ENCODE measurements at regions not wholly inside any gene's neighbourhood (a gene's known extent, or its start where the extent isn't known, plus 50 kb on each side); places are given as distances from the start of the nearest gene placed in this dataset.

DNA sequence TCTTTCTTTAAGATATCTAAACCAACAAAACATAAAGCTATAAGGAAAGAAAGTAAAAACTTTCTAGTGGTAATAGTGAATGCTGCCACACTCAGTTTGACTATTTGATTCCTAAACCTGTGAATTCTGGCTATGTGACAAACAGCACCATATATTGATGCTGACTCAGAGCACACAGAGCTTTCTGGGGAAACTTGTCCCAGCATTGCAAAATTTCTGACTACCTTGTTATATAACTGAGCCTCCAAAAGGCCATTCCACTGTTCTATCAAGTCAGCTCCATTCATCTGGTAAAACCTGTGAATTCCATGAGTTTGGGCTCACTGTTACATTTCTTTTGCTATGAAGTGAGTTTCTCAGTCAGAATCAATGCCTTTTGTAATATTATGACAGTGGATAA is 1229.7 kb downstream of the PCDH18 start:
- Histone ChIP-seq H3K4me3 (ENCODE audit: low read depth, low read length) (no peak overlapping the region), H3K9me3 (ENCODE audit: control insufficient read depth, insufficient read depth, low read length) (no peaks in the 10 kb centered on the region), H3K27ac (ENCODE audit: low read depth, low read length) (no peak overlapping the region), H3K27me3 (ENCODE audit: control insufficient read depth, insufficient read depth, low read length) (no peaks in the 10 kb centered on the region)
- DNase-seq (ENCODE audit: low read depth, low spot score) = no peak
- ChIA-PET POLR2A (no interaction called here), CTCF (no interaction called here)
- TF ChIP-seq, protein P1, sequence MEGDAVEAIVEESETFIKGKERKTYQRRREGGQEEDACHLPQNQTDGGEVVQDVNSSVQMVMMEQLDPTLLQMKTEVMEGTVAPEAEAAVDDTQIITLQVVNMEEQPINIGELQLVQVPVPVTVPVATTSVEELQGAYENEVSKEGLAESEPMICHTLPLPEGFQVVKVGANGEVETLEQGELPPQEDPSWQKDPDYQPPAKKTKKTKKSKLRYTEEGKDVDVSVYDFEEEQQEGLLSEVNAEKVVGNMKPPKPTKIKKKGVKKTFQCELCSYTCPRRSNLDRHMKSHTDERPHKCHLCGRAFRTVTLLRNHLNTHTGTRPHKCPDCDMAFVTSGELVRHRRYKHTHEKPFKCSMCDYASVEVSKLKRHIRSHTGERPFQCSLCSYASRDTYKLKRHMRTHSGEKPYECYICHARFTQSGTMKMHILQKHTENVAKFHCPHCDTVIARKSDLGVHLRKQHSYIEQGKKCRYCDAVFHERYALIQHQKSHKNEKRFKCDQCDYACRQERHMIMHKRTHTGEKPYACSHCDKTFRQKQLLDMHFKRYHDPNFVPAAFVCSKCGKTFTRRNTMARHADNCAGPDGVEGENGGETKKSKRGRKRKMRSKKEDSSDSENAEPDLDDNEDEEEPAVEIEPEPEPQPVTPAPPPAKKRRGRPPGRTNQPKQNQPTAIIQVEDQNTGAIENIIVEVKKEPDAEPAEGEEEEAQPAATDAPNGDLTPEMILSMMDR (IDR thresholded peaks at IDR 0.05; ENCODE audit: low read depth, low read length) = no peak

DNA sequence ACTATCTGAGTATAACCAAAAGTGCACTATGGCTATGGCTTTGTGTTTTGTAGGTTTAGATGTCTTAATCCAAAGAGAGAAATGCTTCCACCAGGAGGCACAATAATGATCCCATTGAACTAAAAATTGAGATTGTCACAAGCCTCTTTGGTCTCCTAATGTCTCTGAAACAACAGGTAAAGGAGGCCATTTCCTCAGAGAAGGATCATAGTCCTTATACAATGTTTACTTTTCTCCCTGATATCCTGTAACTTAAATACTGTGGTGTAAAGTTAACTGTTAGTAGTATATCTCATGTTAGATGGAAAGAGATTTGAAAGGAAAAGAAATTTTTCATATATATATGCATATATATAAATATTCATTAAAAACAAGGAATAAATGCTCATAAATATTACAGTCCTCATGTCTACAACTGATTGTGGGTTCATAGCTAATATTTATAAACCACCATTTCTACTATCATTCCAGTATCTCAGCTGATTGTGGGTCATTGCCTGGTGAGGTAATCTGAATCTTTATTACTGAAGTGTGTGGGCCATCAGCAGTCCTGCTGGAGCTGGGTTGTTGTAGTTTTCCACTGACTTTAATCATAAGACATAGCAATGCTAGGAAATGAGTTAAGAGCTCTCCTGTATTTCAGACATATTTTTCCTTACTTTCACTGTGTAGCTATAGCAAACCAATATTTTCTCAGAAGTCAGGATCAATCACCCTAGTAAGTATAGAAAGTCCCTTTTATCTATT is 1230.4 kb downstream of the PCDH18 start:
- H3K27ac ChIP-seq (ENCODE audit: low read depth, low read length) = no peak overlapping the region
- ChIA-PET POLR2A (no interaction called here), CTCF (no interaction called here)
- no peaks in the 10 kb centered on the region for H3K27me3 ChIP-seq (ENCODE audit: control insufficient read depth, insufficient read depth, low read length)
- no peak overlapping the region for H3K4me3 ChIP-seq (ENCODE audit: low read depth, low read length)
- H3K9me3 ChIP-seq (ENCODE audit: control insufficient read depth, insufficient read depth, low read length) = no peaks in the 10 kb centered on the region
- no peak for DNase-seq (ENCODE audit: low read depth, low spot score)
- TF ChIP-seq, protein P1 (IDR thresholded peaks at IDR 0.05; ENCODE audit: low read depth, low read length) = no peak

DNA sequence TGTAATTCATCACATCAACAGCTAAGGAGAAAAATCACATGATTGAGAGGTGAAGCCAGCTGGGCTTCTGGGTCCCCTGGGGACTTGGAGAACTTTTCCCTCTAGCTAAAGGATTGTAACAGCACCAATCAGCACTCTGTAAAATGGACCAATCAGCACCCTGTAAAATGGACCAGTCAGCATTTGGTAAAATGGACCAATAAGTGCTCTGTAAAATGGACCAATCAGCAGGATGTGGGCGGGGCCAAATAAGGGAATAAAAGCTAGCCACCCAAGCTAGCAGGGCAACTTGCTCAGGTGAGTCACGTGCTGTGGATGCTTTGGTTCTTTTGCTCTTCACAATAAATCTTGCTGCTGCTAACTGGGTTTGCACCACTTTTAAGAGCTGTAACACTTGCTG is 1248.3 kb downstream of the PCDH18 start:
- no peaks in the 10 kb centered on the region for H3K9me3 ChIP-seq (ENCODE audit: control insufficient read depth, insufficient read depth, low read length)
- H3K4me3 ChIP-seq (ENCODE audit: low read depth, low read length) = no peak overlapping the region
- CTCF ChIA-PET = no interaction called here
- H3K27ac ChIP-seq (ENCODE audit: low read depth, low read length) = no peak overlapping the region
- no peaks in the 10 kb centered on the region for H3K27me3 ChIP-seq (ENCODE audit: control insufficient read depth, insufficient read depth, low read length)
- no peak for DNase-seq (ENCODE audit: low read depth, low spot score)
- TF ChIP-seq, protein P1 (IDR thresholded peaks at IDR 0.05; ENCODE audit: low read depth, low read length) = no peak
- POLR2A ChIA-PET = no interaction called here

DNA sequence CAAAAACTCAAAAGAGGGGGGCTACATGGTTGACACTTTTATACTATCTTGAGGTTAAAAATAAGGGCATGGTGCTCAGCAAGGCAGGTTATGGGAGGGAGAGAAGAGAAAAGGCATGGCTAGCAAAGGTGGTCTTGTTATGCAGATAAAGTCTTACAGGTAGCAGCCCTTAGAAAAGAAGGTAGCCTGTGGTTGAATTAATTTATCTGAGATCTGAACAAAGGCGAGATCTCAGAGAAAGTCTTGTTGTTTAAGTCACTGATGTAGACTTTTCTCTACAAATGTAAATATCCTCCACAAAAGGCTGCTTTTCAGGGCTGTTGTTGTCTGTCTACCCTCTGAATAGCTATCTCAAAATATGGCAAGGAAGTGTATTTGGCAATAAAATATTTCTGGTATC is 1250.4 kb downstream of the PCDH18 start:
- CTCF ChIA-PET = no interaction called here
- H3K27me3 ChIP-seq (ENCODE audit: control insufficient read depth, insufficient read depth, low read length) = no peaks in the 10 kb centered on the region
- POLR2A ChIA-PET = no interaction called here
- TF ChIP-seq, protein P1 (IDR thresholded peaks at IDR 0.05; ENCODE audit: low read depth, low read length) = no peak
- no peaks in the 10 kb centered on the region for H3K9me3 ChIP-seq (ENCODE audit: control insufficient read depth, insufficient read depth, low read length)
- no peak overlapping the region for H3K27ac ChIP-seq (ENCODE audit: low read depth, low read length)
- no peak overlapping the region for H3K4me3 ChIP-seq (ENCODE audit: low read depth, low read length)
- DNase-seq (ENCODE audit: low read depth, low spot score) = no peak

DNA sequence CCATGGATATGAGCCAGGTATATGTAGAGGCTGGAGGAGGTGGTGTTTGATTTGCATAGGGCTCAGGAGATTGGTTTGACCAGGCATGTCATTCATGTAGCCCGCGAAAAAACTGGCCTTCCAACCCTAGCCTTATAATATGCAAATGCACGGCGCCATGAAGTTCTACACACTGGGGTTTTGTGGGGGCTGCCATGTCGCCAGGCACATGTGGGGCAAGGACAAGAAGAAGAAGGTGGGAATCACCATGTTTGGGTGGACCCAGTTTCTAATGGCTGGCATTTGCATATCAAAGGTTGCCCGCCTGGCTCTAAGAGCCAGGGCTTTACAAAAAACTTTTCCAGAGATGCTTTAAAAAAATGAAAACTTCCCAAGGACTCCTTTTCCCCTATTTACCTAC is 1251.0 kb downstream of the PCDH18 start:
- no peaks in the 10 kb centered on the region for H3K9me3 ChIP-seq (ENCODE audit: control insufficient read depth, insufficient read depth, low read length)
- ChIA-PET POLR2A (no interaction called here), CTCF (no interaction called here)
- H3K27ac ChIP-seq (ENCODE audit: low read depth, low read length) = no peak overlapping the region
- no peak overlapping the region for H3K4me3 ChIP-seq (ENCODE audit: low read depth, low read length)
- no peaks in the 10 kb centered on the region for H3K27me3 ChIP-seq (ENCODE audit: control insufficient read depth, insufficient read depth, low read length)
- no peak for DNase-seq (ENCODE audit: low read depth, low spot score)
- TF ChIP-seq, protein P1 (IDR thresholded peaks at IDR 0.05; ENCODE audit: low read depth, low read length) = no peak
